Neural cell (in vitro differentiated cells): ENCODE measurements at regions not wholly inside any gene's neighbourhood (a gene's known extent, or its start where the extent isn't known, plus 50 kb on each side); places are given as distances from the start of the nearest gene placed in this dataset.

Source experiments
- CTCF ChIP-seq: fragments of 450-650 bp; IDR thresholded peaks from 2 replicates; pipeline ENCODE4 v1.5.1; 2014; ENCODE audit warnings: antibody characterized with exemption, mild to moderate bottlenecking, moderate library complexity; ENCODE audit not compliant: poor library complexity, severe bottlenecking
- EP300 ChIP-seq: fragments of 450-650 bp; conservative IDR thresholded peaks from 2 replicates; pipeline ENCODE4 v1.6.1; 2014; ENCODE audit warnings: antibody characterized with exemption, mild to moderate bottlenecking, moderate library complexity; ENCODE audit not compliant: poor library complexity, severe bottlenecking
- EZH2 ChIP-seq: fragments of 200-600, 300-800 bp; shearing (Covaris generic), sonication (generic); IDR thresholded peaks from 2 replicates; pipeline ENCODE4 v1.6.1; 2014; ENCODE audit warnings: antibody characterized with exemption, low read length, borderline replicate concordance, mild to moderate bottlenecking; ENCODE audit not compliant: insufficient read depth, poor library complexity, severe bottlenecking
- POLR2AphosphoS5 ChIP-seq: IDR thresholded peaks from 2 replicates; pipeline ENCODE4 v1.6.1; 2012
- RAD21 ChIP-seq: fragments of 450-650 bp; conservative IDR thresholded peaks from 2 replicates; pipeline ENCODE4 v1.6.1; 2014; ENCODE audit warnings: antibody characterized with exemption, mild to moderate bottlenecking, moderate library complexity
- REST ChIP-seq: IDR thresholded peaks from 2 replicates; pipeline ENCODE4 v1.6.1; 2012; ENCODE audit warnings: borderline replicate concordance
- TAF1 ChIP-seq: IDR thresholded peaks from 2 replicates; pipeline ENCODE4 v1.6.1; 2012; ENCODE audit warnings: low read depth

GRCh38 chr12:103138538-103138937 is 181.1 kb downstream of the ASCL1 start:
- TF ChIP-seq CTCF (no peak), TAF1 (no peak), EZH2 (no peak), POLR2AphosphoS5 (no peak), EP300 (no peak), REST (no peak), RAD21 (no peak)
